Transverse colon (tissue), 3 donors: ENCODE measurements at regions not wholly inside any gene's neighbourhood (a gene's known extent, or its start where the extent isn't known, plus 50 kb on each side); places are given as distances from the start of the nearest gene placed in this dataset.

Experiments
- POLR2A ChIP-seq: fragments of 450-650 bp; IDR thresholded peaks from one replicate; pipeline ENCODE4 v1.6.1; 2016; ENCODE audit warnings: antibody characterized with exemption, mild to moderate bottlenecking, moderate library complexity
- TF ChIP-seq, protein P1 (sequence below), 5 experiments: fragments of 200-600 bp in 3 of 5; fragments of 450-650 bp in 2 of 5; sonication (generic) in 3 of 5; IDR thresholded peaks; 1 replicate in 2 of 5; 2 replicates in 3 of 5; pipeline ENCODE4 v1.5.1; 2016 to 2017; ENCODE audit warnings: antibody characterized with exemption in 5 of 5, inconsistent platforms in 3 of 5, mild to moderate bottlenecking in 2 of 5, moderate library complexity in 1 of 5

DNA sequence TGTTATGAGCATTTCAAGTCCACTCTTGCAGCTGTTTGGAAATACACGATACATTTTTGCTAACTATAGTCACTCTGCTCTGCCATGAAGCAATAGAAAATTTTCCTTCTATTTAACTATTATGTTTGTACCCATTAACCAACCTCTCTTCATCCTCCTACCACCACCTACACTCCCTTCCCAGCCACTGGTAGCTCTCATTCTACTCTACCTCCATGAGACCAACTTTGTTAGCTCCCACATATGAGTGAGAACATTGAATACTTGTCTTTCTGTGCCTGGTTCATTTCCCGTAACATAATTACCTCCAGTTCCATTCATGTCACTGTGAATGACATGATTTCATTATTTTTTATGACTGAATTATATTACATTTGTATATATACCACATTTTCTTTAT is 505.9 kb upstream of the CCNG1 start:
- TF ChIP-seq, protein P1, sequence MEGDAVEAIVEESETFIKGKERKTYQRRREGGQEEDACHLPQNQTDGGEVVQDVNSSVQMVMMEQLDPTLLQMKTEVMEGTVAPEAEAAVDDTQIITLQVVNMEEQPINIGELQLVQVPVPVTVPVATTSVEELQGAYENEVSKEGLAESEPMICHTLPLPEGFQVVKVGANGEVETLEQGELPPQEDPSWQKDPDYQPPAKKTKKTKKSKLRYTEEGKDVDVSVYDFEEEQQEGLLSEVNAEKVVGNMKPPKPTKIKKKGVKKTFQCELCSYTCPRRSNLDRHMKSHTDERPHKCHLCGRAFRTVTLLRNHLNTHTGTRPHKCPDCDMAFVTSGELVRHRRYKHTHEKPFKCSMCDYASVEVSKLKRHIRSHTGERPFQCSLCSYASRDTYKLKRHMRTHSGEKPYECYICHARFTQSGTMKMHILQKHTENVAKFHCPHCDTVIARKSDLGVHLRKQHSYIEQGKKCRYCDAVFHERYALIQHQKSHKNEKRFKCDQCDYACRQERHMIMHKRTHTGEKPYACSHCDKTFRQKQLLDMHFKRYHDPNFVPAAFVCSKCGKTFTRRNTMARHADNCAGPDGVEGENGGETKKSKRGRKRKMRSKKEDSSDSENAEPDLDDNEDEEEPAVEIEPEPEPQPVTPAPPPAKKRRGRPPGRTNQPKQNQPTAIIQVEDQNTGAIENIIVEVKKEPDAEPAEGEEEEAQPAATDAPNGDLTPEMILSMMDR (IDR thresholded peaks at IDR 0.05), result no peak
- TF ChIP-seq POLR2A, result no peak
